ENCODE measurements at regions not wholly inside any gene's neighbourhood (a gene's known extent, or its start where the extent isn't known, plus 50 kb on each side); places are given as distances from the start of the nearest gene placed in this dataset.

DNA sequence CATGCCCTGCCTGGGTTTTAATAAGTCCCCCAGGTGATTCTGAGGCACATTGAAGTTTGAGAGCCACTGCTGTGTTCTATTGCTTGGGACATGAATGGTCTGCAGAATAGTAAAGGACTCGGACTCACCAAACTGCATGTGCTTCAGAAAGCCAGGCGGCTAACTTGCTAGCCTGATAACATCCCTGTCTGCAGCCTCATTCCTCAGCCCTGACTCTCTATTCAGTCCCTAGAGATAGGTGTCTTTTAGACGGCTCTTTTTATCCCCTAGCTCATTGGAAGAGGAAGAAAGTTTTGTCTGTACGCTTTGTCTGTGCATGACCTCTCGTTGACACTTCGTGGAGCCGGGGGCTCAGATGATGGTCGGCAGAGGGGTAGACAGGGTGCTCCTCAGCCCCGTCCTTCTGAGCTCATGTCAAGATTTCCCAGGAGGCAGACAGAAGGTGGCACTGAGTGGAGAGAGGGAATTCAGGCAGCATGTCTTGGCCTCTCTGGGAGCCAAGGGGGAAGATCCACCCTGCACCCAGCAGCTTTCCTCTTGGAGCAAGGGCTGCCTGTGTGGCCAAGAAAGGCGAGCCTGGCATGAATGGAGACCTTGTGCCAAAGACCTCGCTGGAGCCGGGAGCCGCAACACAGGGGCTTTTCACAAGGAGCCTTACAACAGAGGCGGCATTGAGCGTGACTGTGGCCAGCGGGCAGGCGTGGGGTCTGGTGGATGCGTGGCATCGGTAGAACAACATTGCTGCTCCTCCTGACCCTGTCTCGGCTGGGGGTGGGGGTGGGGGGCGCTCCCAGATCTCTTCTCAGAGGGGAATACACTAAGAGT, 51.1 kb upstream of the PODXL start:
- H3K27me3 ChIP-seq = no peaks in the 10 kb centered on the region
- TF ChIP-seq, protein P1, sequence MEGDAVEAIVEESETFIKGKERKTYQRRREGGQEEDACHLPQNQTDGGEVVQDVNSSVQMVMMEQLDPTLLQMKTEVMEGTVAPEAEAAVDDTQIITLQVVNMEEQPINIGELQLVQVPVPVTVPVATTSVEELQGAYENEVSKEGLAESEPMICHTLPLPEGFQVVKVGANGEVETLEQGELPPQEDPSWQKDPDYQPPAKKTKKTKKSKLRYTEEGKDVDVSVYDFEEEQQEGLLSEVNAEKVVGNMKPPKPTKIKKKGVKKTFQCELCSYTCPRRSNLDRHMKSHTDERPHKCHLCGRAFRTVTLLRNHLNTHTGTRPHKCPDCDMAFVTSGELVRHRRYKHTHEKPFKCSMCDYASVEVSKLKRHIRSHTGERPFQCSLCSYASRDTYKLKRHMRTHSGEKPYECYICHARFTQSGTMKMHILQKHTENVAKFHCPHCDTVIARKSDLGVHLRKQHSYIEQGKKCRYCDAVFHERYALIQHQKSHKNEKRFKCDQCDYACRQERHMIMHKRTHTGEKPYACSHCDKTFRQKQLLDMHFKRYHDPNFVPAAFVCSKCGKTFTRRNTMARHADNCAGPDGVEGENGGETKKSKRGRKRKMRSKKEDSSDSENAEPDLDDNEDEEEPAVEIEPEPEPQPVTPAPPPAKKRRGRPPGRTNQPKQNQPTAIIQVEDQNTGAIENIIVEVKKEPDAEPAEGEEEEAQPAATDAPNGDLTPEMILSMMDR (IDR thresholded peaks at IDR 0.05) = no peak
- H3K27ac ChIP-seq = no peak overlapping the region
- no peaks in the 10 kb centered on the region for H3K36me3 ChIP-seq
- no peaks in the 10 kb centered on the region for H3K9me3 ChIP-seq
- ATAC-seq = no peak
- no peaks in the 10 kb centered on the region for H3K4me1 ChIP-seq
- no peak overlapping the region for H3K4me3 ChIP-seq
- no peak for DNase-seq
- intact Hi-C loops (cut with DNase I) = no loop called here

DNA sequence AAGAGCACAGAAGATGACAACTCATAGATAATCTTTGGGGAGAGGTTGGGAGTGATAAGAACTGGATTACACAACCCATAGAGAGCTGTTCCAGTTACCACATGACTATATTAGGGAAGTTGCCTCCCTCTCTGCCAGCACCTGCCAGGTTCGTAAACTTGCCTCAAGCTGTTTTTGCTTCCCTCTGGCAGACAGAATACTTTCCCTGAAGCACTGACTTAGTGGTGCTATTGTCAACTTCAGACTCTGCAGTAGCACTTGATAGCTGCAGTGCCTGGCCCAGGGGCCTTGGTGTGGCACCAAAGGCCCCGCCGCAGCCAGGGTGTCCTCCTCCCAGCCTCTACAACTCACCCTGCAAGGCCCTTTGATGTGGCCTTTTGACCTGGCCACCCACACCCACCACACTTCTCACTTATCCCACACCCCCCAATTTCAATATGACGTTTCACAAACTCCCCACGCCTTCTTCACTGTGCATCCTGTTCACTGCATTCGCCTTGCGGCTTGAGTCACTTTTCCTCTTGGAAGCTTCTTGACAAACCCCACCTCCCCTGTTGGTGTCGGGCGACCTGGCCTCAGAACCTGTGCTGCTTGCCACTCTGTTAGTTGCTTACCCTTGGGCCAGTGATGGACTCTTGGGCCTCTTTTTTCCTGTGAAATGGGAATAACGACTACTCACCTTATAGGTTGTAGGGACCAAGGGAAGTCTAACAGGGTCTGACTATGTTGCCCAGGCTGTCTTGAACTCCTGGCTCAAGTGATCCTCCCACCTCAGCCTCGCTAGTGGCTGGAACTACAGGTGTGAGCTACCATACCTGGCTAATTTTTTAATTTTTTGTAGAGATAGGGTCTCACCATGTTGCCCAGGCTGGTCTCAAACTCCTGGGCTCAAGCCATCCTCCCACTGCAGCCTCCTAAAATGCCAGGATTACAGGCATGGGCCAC, 50.2 kb upstream of the PODXL start:
- Histone ChIP-seq H3K9me3 (no peaks in the 10 kb centered on the region), H3K27ac (no peak overlapping the region), H3K27me3 (no peaks in the 10 kb centered on the region), H3K4me3 (no peak overlapping the region), H3K4me1 (no peaks in the 10 kb centered on the region), H3K36me3 (no peaks in the 10 kb centered on the region)
- ATAC-seq = peak; percentile 72
- intact Hi-C loops (cut with DNase I) = no loop called here
- TF ChIP-seq, protein P1 (IDR thresholded peaks at IDR 0.05) = no peak
- no peak for DNase-seq
